ENCODE measurements at regions not wholly inside any gene's neighbourhood (a gene's known extent, or its start where the extent isn't known, plus 50 kb on each side); places are given as distances from the start of the nearest gene placed in this dataset.

GRCh38 chr4:134585972-134586371 is 384.4 kb upstream of the PABPC4L start:
- no peaks in the 10 kb centered on the region for H3K36me3 Mint-ChIP-seq (ENCODE audit: low read depth)
- H3K9me3 Mint-ChIP-seq = no peaks in the 10 kb centered on the region
- no peaks in the 10 kb centered on the region for H3K27me3 Mint-ChIP-seq (ENCODE audit: low read depth)
- TF ChIP-seq, protein P1, sequence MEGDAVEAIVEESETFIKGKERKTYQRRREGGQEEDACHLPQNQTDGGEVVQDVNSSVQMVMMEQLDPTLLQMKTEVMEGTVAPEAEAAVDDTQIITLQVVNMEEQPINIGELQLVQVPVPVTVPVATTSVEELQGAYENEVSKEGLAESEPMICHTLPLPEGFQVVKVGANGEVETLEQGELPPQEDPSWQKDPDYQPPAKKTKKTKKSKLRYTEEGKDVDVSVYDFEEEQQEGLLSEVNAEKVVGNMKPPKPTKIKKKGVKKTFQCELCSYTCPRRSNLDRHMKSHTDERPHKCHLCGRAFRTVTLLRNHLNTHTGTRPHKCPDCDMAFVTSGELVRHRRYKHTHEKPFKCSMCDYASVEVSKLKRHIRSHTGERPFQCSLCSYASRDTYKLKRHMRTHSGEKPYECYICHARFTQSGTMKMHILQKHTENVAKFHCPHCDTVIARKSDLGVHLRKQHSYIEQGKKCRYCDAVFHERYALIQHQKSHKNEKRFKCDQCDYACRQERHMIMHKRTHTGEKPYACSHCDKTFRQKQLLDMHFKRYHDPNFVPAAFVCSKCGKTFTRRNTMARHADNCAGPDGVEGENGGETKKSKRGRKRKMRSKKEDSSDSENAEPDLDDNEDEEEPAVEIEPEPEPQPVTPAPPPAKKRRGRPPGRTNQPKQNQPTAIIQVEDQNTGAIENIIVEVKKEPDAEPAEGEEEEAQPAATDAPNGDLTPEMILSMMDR (IDR thresholded peaks at IDR 0.05; ENCODE audit: unreplicated experiment in 3 of 3) = no peak
- H3K4me3 Mint-ChIP-seq = no peak overlapping the region
- no peak overlapping the region for H3K27ac Mint-ChIP-seq
- no peaks in the 10 kb centered on the region for H3K4me1 Mint-ChIP-seq

GRCh38 chr4:134567461-134567860 is 365.9 kb upstream of the PABPC4L start:
- Mint-ChIP-seq H3K27ac (no peak overlapping the region), H3K4me1 (no peaks in the 10 kb centered on the region), H3K27me3 (ENCODE audit: low read depth) (no peaks in the 10 kb centered on the region), H3K4me3 (no peak overlapping the region), H3K36me3 (ENCODE audit: low read depth) (peaks cover 3% of the 10 kb centered on the region), H3K9me3 (peaks cover 18% of the 10 kb centered on the region)
- TF ChIP-seq, protein P1 (IDR thresholded peaks at IDR 0.05; ENCODE audit: unreplicated experiment in 3 of 3) = no peak

- H3K36me3 Mint-ChIP-seq (ENCODE audit: low read depth) = no peaks in the 10 kb centered on the region
- TF ChIP-seq, protein P1 (IDR thresholded peaks at IDR 0.05; ENCODE audit: unreplicated experiment in 3 of 3) = no peak
- no peaks in the 10 kb centered on the region for H3K4me1 Mint-ChIP-seq
- H3K9me3 Mint-ChIP-seq = no peaks in the 10 kb centered on the region
- no peaks in the 10 kb centered on the region for H3K27me3 Mint-ChIP-seq (ENCODE audit: low read depth)
- no peak overlapping the region for H3K4me3 Mint-ChIP-seq
- peak overlapping the region; percentile 58 to 89 (median 68) for H3K27ac Mint-ChIP-seq
These were observed 359.1 kb upstream of the PABPC4L start for GRCh38 chr4:134560728-134561127.

DNA sequence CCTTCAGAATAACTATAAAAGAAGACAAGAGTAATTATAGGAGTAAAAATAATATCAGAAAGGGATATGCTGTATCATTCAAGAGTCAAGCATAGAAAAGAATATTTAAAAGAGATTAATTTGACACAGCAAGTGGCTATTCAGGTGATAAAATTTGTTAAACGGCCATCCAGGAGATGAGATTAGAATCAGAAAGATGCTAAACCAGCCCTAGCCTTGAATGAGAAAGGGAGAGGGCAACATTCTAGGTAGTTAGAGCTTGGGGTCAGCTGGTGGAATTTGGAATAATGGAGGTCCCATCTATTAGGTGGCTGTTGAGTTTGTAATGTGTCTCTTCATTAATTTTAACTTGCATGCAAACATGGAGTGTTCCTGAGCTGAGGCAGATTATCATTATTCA is 350.5 kb upstream of the PABPC4L start:
- H3K27me3 Mint-ChIP-seq (ENCODE audit: low read depth) = no peaks in the 10 kb centered on the region
- no peak overlapping the region for H3K27ac Mint-ChIP-seq
- peaks cover 32% of the 10 kb centered on the region for H3K9me3 Mint-ChIP-seq
- H3K4me3 Mint-ChIP-seq = no peak overlapping the region
- no peaks in the 10 kb centered on the region for H3K4me1 Mint-ChIP-seq
- TF ChIP-seq, protein P1 (IDR thresholded peaks at IDR 0.05; ENCODE audit: unreplicated experiment in 3 of 3) = no peak
- peaks cover 10% of the 10 kb centered on the region for H3K36me3 Mint-ChIP-seq (ENCODE audit: low read depth)

GRCh38 chr4:134551348-134551747 is 349.8 kb upstream of the PABPC4L start:
- Mint-ChIP-seq H3K9me3 (peaks cover 36% of the 10 kb centered on the region), H3K36me3 (ENCODE audit: low read depth) (peaks cover 11% of the 10 kb centered on the region), H3K4me1 (no peaks in the 10 kb centered on the region), H3K4me3 (no peak overlapping the region), H3K27me3 (ENCODE audit: low read depth) (no peaks in the 10 kb centered on the region), H3K27ac (no peak overlapping the region)
- TF ChIP-seq, protein P1 (IDR thresholded peaks at IDR 0.05; ENCODE audit: unreplicated experiment in 3 of 3) = no peak

DNA sequence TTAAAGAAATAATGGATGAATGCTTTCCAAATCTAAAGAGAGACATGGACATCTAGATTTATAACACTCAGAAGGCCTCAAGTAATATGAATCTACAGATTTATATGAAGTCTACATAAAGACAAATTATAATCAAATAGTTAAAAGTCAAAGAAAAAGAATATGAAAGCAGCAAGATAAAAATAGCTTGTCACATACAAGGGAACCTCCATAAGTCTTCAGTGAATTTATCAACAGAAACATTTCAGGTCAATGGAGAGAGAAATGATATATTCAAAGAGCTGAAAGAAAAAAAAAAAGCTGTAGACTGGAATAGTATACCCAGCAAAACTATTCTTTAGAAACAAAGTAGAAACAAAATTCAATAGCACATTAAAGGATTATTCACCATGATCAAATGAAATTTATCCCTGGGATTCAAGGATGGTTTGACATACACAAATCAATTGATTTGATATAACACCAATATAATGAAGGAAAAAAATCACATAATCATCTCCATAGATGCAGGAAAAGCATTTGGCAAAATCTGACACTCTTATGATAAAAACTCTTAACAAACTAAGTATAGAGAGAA is 346.6 kb upstream of the PABPC4L start:
- H3K27ac Mint-ChIP-seq = no peak overlapping the region
- peaks cover 11% of the 10 kb centered on the region for H3K36me3 Mint-ChIP-seq (ENCODE audit: low read depth)
- no peak overlapping the region for H3K4me3 Mint-ChIP-seq
- no peaks in the 10 kb centered on the region for H3K27me3 Mint-ChIP-seq (ENCODE audit: low read depth)
- TF ChIP-seq, protein P1 (IDR thresholded peaks at IDR 0.05; ENCODE audit: unreplicated experiment in 3 of 3) = no peak
- H3K4me1 Mint-ChIP-seq = peaks cover 6% of the 10 kb centered on the region
- H3K9me3 Mint-ChIP-seq = peaks cover 39% of the 10 kb centered on the region

Data from nephron (organoid).